ENCODE measurements at regions not wholly inside any gene's neighbourhood (a gene's known extent, or its start where the extent isn't known, plus 50 kb on each side); places are given as distances from the start of the nearest gene placed in this dataset.

DNA sequence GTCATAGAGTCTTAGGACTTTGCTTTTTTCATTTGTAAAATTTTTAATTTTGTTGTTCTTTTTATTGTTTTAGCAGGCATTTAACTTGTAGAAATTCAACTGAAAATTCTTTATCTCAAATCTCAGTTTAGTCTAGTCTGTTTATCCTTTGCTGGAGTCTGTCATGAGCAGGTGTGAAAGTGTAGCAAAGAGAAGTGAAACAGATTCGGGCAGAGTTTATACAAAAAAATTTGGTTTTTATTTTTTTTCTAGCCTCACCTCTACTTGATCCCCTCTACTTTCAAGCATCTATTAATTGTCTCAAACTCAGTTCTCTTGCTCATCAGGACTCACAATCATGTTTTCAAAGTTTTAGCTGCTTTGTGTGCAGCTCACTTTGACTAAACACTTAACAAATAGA, 655.2 kb downstream of the HDGFL1 start:
- Histone ChIP-seq H3K27me3 (no peaks in the 10 kb centered on the region), H3K9me3 (no peaks in the 10 kb centered on the region), H3K4me1 (no peaks in the 10 kb centered on the region), H3K36me3 (no peaks in the 10 kb centered on the region), H3K27ac (no peak overlapping the region), H3K4me3 (no peak overlapping the region)
- no peak for TF ChIP-seq POLR2AphosphoS5 (IDR thresholded peaks at IDR 0.05)
- TF ChIP-seq CTCF (IDR thresholded peaks at IDR 0.05) = no peak
- TF ChIP-seq EP300 (IDR thresholded peaks at IDR 0.05) = no peak
- no peak for DNase-seq
- intact Hi-C loops (cut with DNase I) = no loop called here
- WGBS, 2 donors = 70 to 81% methylated on average over 1 of the region's 1 CpG

GRCh38 chr6:23228439-23229024, 659.2 kb downstream of the HDGFL1 start:
- intact Hi-C loops (cut with DNase I) = no loop called here
- Histone ChIP-seq H3K27ac (no peak overlapping the region), H3K27me3 (no peaks in the 10 kb centered on the region), H3K4me3 (no peak overlapping the region), H3K9me3 (no peaks in the 10 kb centered on the region), H3K36me3 (no peaks in the 10 kb centered on the region), H3K4me1 (no peaks in the 10 kb centered on the region)
- WGBS, 2 donors = 82 to 87% methylated on average over 11 of the region's 11 CpGs
- no peak for TF ChIP-seq POLR2AphosphoS5 (IDR thresholded peaks at IDR 0.05)
- no peak for TF ChIP-seq EP300 (IDR thresholded peaks at IDR 0.05)
- no peak for TF ChIP-seq POLR2A (IDR thresholded peaks at IDR 0.05)
- TF ChIP-seq CTCF (IDR thresholded peaks at IDR 0.05) = no peak
- DNase-seq = no peak

DNA sequence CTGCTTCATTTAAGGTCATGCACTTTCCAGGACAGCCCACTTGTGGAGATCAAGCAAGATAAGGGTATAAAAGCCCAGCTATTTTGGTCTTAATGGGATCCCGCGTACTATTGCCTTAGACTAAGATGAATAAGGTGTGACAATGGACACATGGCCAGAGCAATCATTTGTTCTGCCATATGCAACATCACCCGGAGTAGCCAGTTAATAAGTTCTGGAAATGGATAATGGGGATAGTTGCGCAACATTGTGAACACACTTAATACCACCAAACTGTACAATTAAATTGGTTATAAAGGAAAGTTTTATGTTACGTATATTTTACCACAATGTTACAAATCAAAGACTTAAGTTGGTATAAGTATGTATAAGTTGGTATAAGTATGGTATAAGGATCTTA, 674.5 kb downstream of the HDGFL1 start:
- H3K4me3 ChIP-seq = no peak overlapping the region
- TF ChIP-seq POLR2A (IDR thresholded peaks at IDR 0.05) = no peak
- TF ChIP-seq POLR2AphosphoS5 (IDR thresholded peaks at IDR 0.05) = no peak
- no peak for TF ChIP-seq EP300 (IDR thresholded peaks at IDR 0.05)
- TF ChIP-seq CTCF (IDR thresholded peaks at IDR 0.05) = no peak
- peaks cover 0 to 4% (median 0%) of the 10 kb centered on the region in 4 donors for H3K9me3 ChIP-seq
- H3K36me3 ChIP-seq = no peaks in the 10 kb centered on the region
- no peak overlapping the region for H3K27ac ChIP-seq
- H3K27me3 ChIP-seq = no peaks in the 10 kb centered on the region
- no peaks in the 10 kb centered on the region for H3K4me1 ChIP-seq
- no peak for DNase-seq
- 75 to 84% methylated on average over 5 of the region's 5 CpGs for WGBS, 2 donors
- intact Hi-C loops (cut with DNase I) = no loop called here

- TF ChIP-seq POLR2A (IDR thresholded peaks at IDR 0.05) (no peak), EP300 (IDR thresholded peaks at IDR 0.05) (no peak), POLR2AphosphoS5 (IDR thresholded peaks at IDR 0.05) (no peak), CTCF (IDR thresholded peaks at IDR 0.05) (no peak)
- Histone ChIP-seq H3K4me3 (no peak overlapping the region), H3K9me3 (peaks cover 0 to 4% (median 0%) of the 10 kb centered on the region in 4 donors), H3K4me1 (no peaks in the 10 kb centered on the region), H3K36me3 (no peaks in the 10 kb centered on the region), H3K27ac (no peak overlapping the region), H3K27me3 (no peaks in the 10 kb centered on the region)
- DNase-seq = no peak
- intact Hi-C loops (cut with DNase I) = no loop called here
Observed at GRCh38 chr6:23244300-23244699, 674.9 kb downstream of the HDGFL1 start.

- Histone ChIP-seq H3K4me3 (no peak overlapping the region), H3K27me3 (no peaks in the 10 kb centered on the region), H3K27ac (no peak overlapping the region), H3K9me3 (peaks cover 0 to 4% (median 0%) of the 10 kb centered on the region in 4 donors), H3K36me3 (no peaks in the 10 kb centered on the region), H3K4me1 (no peaks in the 10 kb centered on the region)
- DNase-seq = no peak
- TF ChIP-seq CTCF (IDR thresholded peaks at IDR 0.05) (no peak), POLR2A (IDR thresholded peaks at IDR 0.05) (no peak), EP300 (IDR thresholded peaks at IDR 0.05) (no peak), POLR2AphosphoS5 (IDR thresholded peaks at IDR 0.05) (no peak)
- intact Hi-C loops (cut with DNase I) = no loop called here
Observed at GRCh38 chr6:23245572-23245971, 676.2 kb downstream of the HDGFL1 start.

Measured in sigmoid colon (tissue), 6 donors.